Activated CD4-positive, alpha-beta T cell treated with anti-CD3 and anti-CD28 coated beads for 36 hours (primary cell): ENCODE measurements at regions not wholly inside any gene's neighbourhood (a gene's known extent, or its start where the extent isn't known, plus 50 kb on each side); places are given as distances from the start of the nearest gene placed in this dataset.
A peak's percentile ranks its signal among the peaks of the same experiment; 100 is the strongest.
"Not testable (repeated sequence)": the region's sequence is repeated elsewhere in the genome, so short reads cannot be mapped to it uniquely, and the experiment has no call there.

ENCODE experiments used
- ATAC-seq: fragments of 200-7000 bp; cut with Tn5 transposase; one replicate; pipeline ENCODE4 v1.10.0; 2021; ENCODE audit warnings: mild to moderate bottlenecking, moderate library complexity
- CTCF ChIA-PET: fragments of 350-600 bp; sonication (Branson Sonifier 250); formaldehyde crosslinking; loops from one replicate; lab custom pipeline; 2021; ENCODE audit warnings: antibody characterized with exemption; lab: Charles Lee
- POLR2A ChIA-PET: fragments of 350-600 bp; sonication (Branson Sonifier 250); formaldehyde crosslinking; loops from one replicate; lab custom pipeline; 2021; ENCODE audit warnings: antibody characterized with exemption, inconsistent platforms; lab: Charles Lee
- DNase-seq: peaks from one replicate; pipeline ENCODE4 v3.0.0-alpha.2; 2020
- H3K27ac Mint-ChIP-seq: one replicate; pipeline ENCODE4 v1.8.0; 2021; ENCODE audit warnings: mixed read lengths
- H3K27me3 Mint-ChIP-seq: one replicate; pipeline ENCODE4 v1.8.0; 2021; ENCODE audit warnings: mixed read lengths
- H3K36me3 Mint-ChIP-seq: one replicate; pipeline ENCODE4 v1.8.0; 2021; ENCODE audit warnings: low read depth, mixed read lengths
- H3K4me1 Mint-ChIP-seq: one replicate; pipeline ENCODE4 v1.8.0; 2021; ENCODE audit warnings: mixed read lengths
- H3K4me3 Mint-ChIP-seq: one replicate; pipeline ENCODE4 v1.8.0; 2021; ENCODE audit warnings: mild to moderate bottlenecking, moderate library complexity, mixed read lengths
- H3K9me3 Mint-ChIP-seq: one replicate; pipeline ENCODE4 v1.8.0; 2021; ENCODE audit warnings: low read depth, mixed read lengths
- intact Hi-C, 2 experiments: fragments of 100-400 bp; cut with DNase I in 1 of 2; cut with micrococcal nuclease in 1 of 2; formaldehyde crosslinking; loops; one replicate each; pipeline versions ENCODE4 v1.14.2 to v1.15.1; 2022 to 2024; cut with DNase I, micrococcal nuclease

DNA sequence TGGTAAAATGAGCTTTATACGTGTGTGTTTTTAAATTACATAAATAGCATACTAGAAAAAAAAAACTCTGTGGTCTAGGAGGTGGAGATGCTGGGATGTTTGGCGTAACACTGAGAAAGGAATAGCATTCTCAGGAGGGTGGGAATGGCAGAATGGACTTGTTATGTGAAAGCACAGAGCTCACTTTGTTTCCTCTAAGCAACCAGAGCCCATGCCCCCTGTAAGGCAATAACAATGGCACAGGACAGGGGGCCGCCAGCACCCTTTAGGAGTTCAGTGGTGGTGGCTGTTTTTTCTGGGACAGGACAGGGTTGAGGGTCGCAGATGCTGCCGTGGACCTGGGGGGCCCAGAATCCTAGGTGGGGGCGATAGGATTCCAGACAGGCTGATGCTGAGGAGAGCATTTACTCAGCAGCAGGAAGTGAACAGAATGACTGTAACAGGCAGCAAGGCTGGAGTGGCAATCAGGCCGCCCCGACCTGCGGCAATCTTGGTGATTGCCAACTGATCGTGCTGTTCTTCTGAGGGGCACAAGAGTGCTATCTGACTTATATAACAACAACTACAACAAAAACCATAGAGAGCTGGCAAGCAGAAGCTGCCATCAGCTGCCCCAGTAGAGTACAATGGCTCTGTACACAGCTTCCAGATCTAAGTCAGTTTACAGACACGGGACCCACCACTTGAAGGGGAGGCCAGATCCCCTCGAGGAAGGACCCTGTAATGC, 160.4 kb downstream of the UACA start:
- no peak overlapping the region for H3K4me3 Mint-ChIP-seq
- no peaks in the 10 kb centered on the region for H3K27me3 Mint-ChIP-seq
- CTCF ChIA-PET: no interaction called here
- intact Hi-C loops: no loop called here
- H3K27ac Mint-ChIP-seq: no peak overlapping the region
- no peaks in the 10 kb centered on the region for H3K4me1 Mint-ChIP-seq
- H3K9me3 Mint-ChIP-seq: peaks cover 2% of the 10 kb centered on the region
- ATAC-seq: no peak
- no peaks in the 10 kb centered on the region for H3K36me3 Mint-ChIP-seq
- DNase-seq: no peak
- POLR2A ChIA-PET: no interaction called here

- DNase-seq: no peak
- Mint-ChIP-seq H3K9me3 (peaks cover 2% of the 10 kb centered on the region), H3K27ac (no peak overlapping the region), H3K36me3 (no peaks in the 10 kb centered on the region), H3K27me3 (no peaks in the 10 kb centered on the region), H3K4me1 (no peaks in the 10 kb centered on the region), H3K4me3 (no peak overlapping the region)
- ATAC-seq: no peak
- ChIA-PET POLR2A (no interaction called here), CTCF (no interaction called here)
- intact Hi-C loops: no loop called here
Observed at GRCh38 chr15:70602281-70602680, 161.1 kb downstream of the UACA start.

DNA sequence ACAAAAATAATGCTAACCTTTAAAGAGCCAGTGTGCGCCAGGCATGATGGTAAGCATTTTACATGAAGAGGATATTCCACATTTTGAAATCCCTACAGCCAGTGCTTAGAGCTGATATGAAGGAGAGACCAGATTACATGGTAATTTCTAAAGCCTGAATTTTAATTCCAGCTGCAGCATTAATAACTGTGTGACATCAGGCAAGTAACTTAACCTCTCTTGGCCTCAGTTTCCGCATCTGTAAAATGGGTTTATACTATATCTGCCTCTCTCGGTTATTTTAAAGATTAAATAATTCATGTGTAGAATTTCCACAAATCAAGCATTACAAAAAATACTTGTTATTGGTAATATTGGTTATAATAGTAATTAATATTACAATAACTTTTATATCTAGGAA, 165.4 kb downstream of the UACA start:
- ChIA-PET CTCF (no interaction called here), POLR2A (no interaction called here)
- no peak for DNase-seq
- no peak overlapping the region for H3K4me3 Mint-ChIP-seq
- peaks cover 5% of the 10 kb centered on the region for H3K36me3 Mint-ChIP-seq
- H3K4me1 Mint-ChIP-seq: peaks cover 4% of the 10 kb centered on the region
- H3K27me3 Mint-ChIP-seq: peaks cover 4% of the 10 kb centered on the region
- no peak overlapping the region for H3K27ac Mint-ChIP-seq
- H3K9me3 Mint-ChIP-seq: peaks cover 11% of the 10 kb centered on the region
- no peak for ATAC-seq
- intact Hi-C loops: no loop called here

GRCh38 chr15:70597056-70597603, 166.2 kb downstream of the UACA start:
- no peak for ATAC-seq
- DNase-seq: no peak
- CTCF ChIA-PET: interaction anchor here (1.2 kb wide), 1 partner anchor 110 kb away, joined by 3 read pairs; no protein-coding TSS in a partner anchor
- no peak overlapping the region for H3K4me3 Mint-ChIP-seq
- POLR2A ChIA-PET: no interaction called here
- H3K27ac Mint-ChIP-seq: no peak overlapping the region
- intact Hi-C loops: no loop called here
- peaks cover 11% of the 10 kb centered on the region for H3K9me3 Mint-ChIP-seq
- peaks cover 5% of the 10 kb centered on the region for H3K36me3 Mint-ChIP-seq
- H3K27me3 Mint-ChIP-seq: peaks cover 4% of the 10 kb centered on the region
- H3K4me1 Mint-ChIP-seq: peaks cover 4% of the 10 kb centered on the region

GRCh38 chr15:70596354-70597055, 166.9 kb downstream of the UACA start:
- H3K27ac Mint-ChIP-seq: no peak overlapping the region
- H3K36me3 Mint-ChIP-seq: peaks cover 5% of the 10 kb centered on the region
- H3K9me3 Mint-ChIP-seq: peaks cover 11% of the 10 kb centered on the region
- ATAC-seq (peak; percentile 60), DNase-seq (no peak)
- intact Hi-C loops: no loop called here
- peaks cover 5% of the 10 kb centered on the region for H3K27me3 Mint-ChIP-seq
- CTCF ChIA-PET: interaction anchor here (1.2 to 1.4 kb wide), 2 partner anchors 11 to 109 kb away, joined by 3 read pairs; no protein-coding TSS in a partner anchor
- no peak overlapping the region for H3K4me3 Mint-ChIP-seq
- POLR2A ChIA-PET: no interaction called here
- peaks cover 4% of the 10 kb centered on the region for H3K4me1 Mint-ChIP-seq

- H3K4me1 Mint-ChIP-seq: peaks cover 11% of the 10 kb centered on the region
Observed at GRCh38 chr15:70593795-70594194, 169.6 kb downstream of the UACA start.

GRCh38 chr15:70589728-70590127, 173.6 kb downstream of the UACA start:
- DNase-seq: no peak
- peaks cover 2% of the 10 kb centered on the region for H3K36me3 Mint-ChIP-seq
- ChIA-PET POLR2A (no interaction called here), CTCF (no interaction called here)
- H3K9me3 Mint-ChIP-seq: peaks cover 7% of the 10 kb centered on the region
- intact Hi-C loops: no loop called here
- no peak overlapping the region for H3K27ac Mint-ChIP-seq
- H3K27me3 Mint-ChIP-seq: peaks cover 19% of the 10 kb centered on the region
- no peak overlapping the region for H3K4me3 Mint-ChIP-seq
- H3K4me1 Mint-ChIP-seq: peaks cover 17% of the 10 kb centered on the region
- ATAC-seq: no peak

More at GRCh38 chr15:70593795-70594194, 169.6 kb downstream of the UACA start:
- no peak for DNase-seq
- H3K4me3 Mint-ChIP-seq: no peak overlapping the region
- peaks cover 5% of the 10 kb centered on the region for H3K36me3 Mint-ChIP-seq
- CTCF ChIA-PET: no interaction called here
- POLR2A ChIA-PET: no interaction called here
- peaks cover 9% of the 10 kb centered on the region for H3K9me3 Mint-ChIP-seq
- no peak for ATAC-seq
- no peak overlapping the region for H3K27ac Mint-ChIP-seq
- intact Hi-C loops: no loop called here
- peaks cover 7% of the 10 kb centered on the region for H3K27me3 Mint-ChIP-seq

GRCh38 chr15:70589221-70589620, 174.1 kb downstream of the UACA start:
- intact Hi-C loops: no loop called here
- CTCF ChIA-PET: no interaction called here
- ATAC-seq (no peak), DNase-seq (no peak)
- Mint-ChIP-seq H3K27ac (no peak overlapping the region), H3K4me3 (no peak overlapping the region), H3K36me3 (no peaks in the 10 kb centered on the region), H3K27me3 (peaks cover 17% of the 10 kb centered on the region), H3K9me3 (peaks cover 5% of the 10 kb centered on the region), H3K4me1 (peaks cover 20% of the 10 kb centered on the region)
- POLR2A ChIA-PET: interaction anchor here (0.6 kb wide), 1 partner anchor 54 kb away, joined by 3 read pairs; no protein-coding TSS in a partner anchor

GRCh38 chr15:70588613-70589012, 174.7 kb downstream of the UACA start:
- H3K36me3 Mint-ChIP-seq: no peaks in the 10 kb centered on the region
- ChIA-PET POLR2A (interaction anchor here (0.6 kb wide), 1 partner anchor 54 kb away, joined by 3 read pairs; no protein-coding TSS in a partner anchor), CTCF (no interaction called here)
- H3K9me3 Mint-ChIP-seq: peaks cover 2% of the 10 kb centered on the region
- H3K4me1 Mint-ChIP-seq: peaks cover 20% of the 10 kb centered on the region
- ATAC-seq (no peak), DNase-seq (no peak)
- H3K27ac Mint-ChIP-seq: no peak overlapping the region
- no peak overlapping the region for H3K4me3 Mint-ChIP-seq
- intact Hi-C loops: no loop called here
- H3K27me3 Mint-ChIP-seq: peaks cover 17% of the 10 kb centered on the region

GRCh38 chr15:70587896-70588567, 175.3 kb downstream of the UACA start:
- POLR2A ChIA-PET: no interaction called here
- ATAC-seq (no peak), DNase-seq (no peak)
- H3K36me3 Mint-ChIP-seq: no peaks in the 10 kb centered on the region
- intact Hi-C loops: no loop called here
- CTCF ChIA-PET: no interaction called here
- no peaks in the 10 kb centered on the region for H3K9me3 Mint-ChIP-seq
- H3K27ac Mint-ChIP-seq: no peak overlapping the region
- peaks cover 20% of the 10 kb centered on the region for H3K4me1 Mint-ChIP-seq
- H3K4me3 Mint-ChIP-seq: no peak overlapping the region
- peaks cover 17% of the 10 kb centered on the region for H3K27me3 Mint-ChIP-seq

- CTCF ChIA-PET: interaction anchor here (0.6 to 3.0 kb wide), 2 partner anchors 17 to 55 kb away, joined by 3 to 19 read pairs; no protein-coding TSS in a partner anchor
- H3K36me3 Mint-ChIP-seq, H3K27ac Mint-ChIP-seq, H3K9me3 Mint-ChIP-seq, ATAC-seq, DNase-seq, POLR2A ChIA-PET, intact Hi-C loops, H3K4me3 Mint-ChIP-seq: not testable (repeated sequence)
- peaks cover 20% of the 10 kb centered on the region for H3K4me1 Mint-ChIP-seq
- peaks cover 17% of the 10 kb centered on the region for H3K27me3 Mint-ChIP-seq
Observed at GRCh38 chr15:70587012-70587634, 176.2 kb downstream of the UACA start.
